ENCODE measurements at regions not wholly inside any gene's neighbourhood (a gene's known extent, or its start where the extent isn't known, plus 50 kb on each side); places are given as distances from the start of the nearest gene placed in this dataset.

- no peak for TF ChIP-seq ZFX (IDR thresholded peaks at IDR 0.05; ENCODE audit: borderline replicate concordance)
- no peak for TF ChIP-seq CTCF (IDR thresholded peaks at IDR 0.05)
These were observed 402.9 kb downstream of the PPP1R2C start for GRCh38 chrX:42375086-42375485.

Measured in 22Rv1 (cell line).